ENCODE measurements at regions not wholly inside any gene's neighbourhood (a gene's known extent, or its start where the extent isn't known, plus 50 kb on each side); places are given as distances from the start of the nearest gene placed in this dataset.

- no peak overlapping the region for H3K27ac Mint-ChIP-seq (ENCODE audit: unreplicated experiment)
- H3K27me3 Mint-ChIP-seq (ENCODE audit: low read depth): no peaks in the 10 kb centered on the region
- no peak overlapping the region for H3K4me3 Mint-ChIP-seq (ENCODE audit: unreplicated experiment)
- no peak for TF ChIP-seq CTCF (IDR thresholded peaks at IDR 0.05)
- no peaks in the 10 kb centered on the region for H3K9me3 Mint-ChIP-seq (ENCODE audit: low read depth)
- DNase-seq (ENCODE audit: low spot score): no peak
- H3K4me1 Mint-ChIP-seq (ENCODE audit: low read depth): no peaks in the 10 kb centered on the region
- no peaks in the 10 kb centered on the region for H3K36me3 Mint-ChIP-seq (ENCODE audit: low read depth)
These were observed 117.0 kb downstream of the ZC3H11B start for GRCh38 chr1:219495737-219496408.

- peaks cover 7% of the 10 kb centered on the region for H3K4me1 Mint-ChIP-seq (ENCODE audit: low read depth)
- no peaks in the 10 kb centered on the region for H3K27me3 Mint-ChIP-seq (ENCODE audit: low read depth)
- H3K27ac Mint-ChIP-seq (ENCODE audit: unreplicated experiment): no peak overlapping the region
- no peak for TF ChIP-seq CTCF (IDR thresholded peaks at IDR 0.05)
- no peaks in the 10 kb centered on the region for H3K9me3 Mint-ChIP-seq (ENCODE audit: low read depth)
- H3K36me3 Mint-ChIP-seq (ENCODE audit: low read depth): no peaks in the 10 kb centered on the region
- no peak overlapping the region for H3K4me3 Mint-ChIP-seq (ENCODE audit: unreplicated experiment)
- DNase-seq (ENCODE audit: low spot score): no peak
These were observed 120.2 kb downstream of the ZC3H11B start for GRCh38 chr1:219492717-219493116.

- no peaks in the 10 kb centered on the region for H3K27me3 Mint-ChIP-seq (ENCODE audit: low read depth)
- peaks cover 7% of the 10 kb centered on the region for H3K4me1 Mint-ChIP-seq (ENCODE audit: low read depth)
- no peak for DNase-seq (ENCODE audit: low spot score)
- H3K9me3 Mint-ChIP-seq (ENCODE audit: low read depth): no peaks in the 10 kb centered on the region
- no peak overlapping the region for H3K27ac Mint-ChIP-seq (ENCODE audit: unreplicated experiment)
- TF ChIP-seq CTCF (IDR thresholded peaks at IDR 0.05): no peak
- no peaks in the 10 kb centered on the region for H3K36me3 Mint-ChIP-seq (ENCODE audit: low read depth)
- H3K4me3 Mint-ChIP-seq (ENCODE audit: unreplicated experiment): no peak overlapping the region
These were observed 122.3 kb downstream of the ZC3H11B start for GRCh38 chr1:219490566-219490965.

GRCh38 chr1:219489636-219490035, 123.3 kb downstream of the ZC3H11B start:
- no peak for DNase-seq (ENCODE audit: low spot score)
- peaks cover 7% of the 10 kb centered on the region for H3K4me1 Mint-ChIP-seq (ENCODE audit: low read depth)
- H3K36me3 Mint-ChIP-seq (ENCODE audit: low read depth): no peaks in the 10 kb centered on the region
- TF ChIP-seq CTCF (IDR thresholded peaks at IDR 0.05): no peak
- H3K27ac Mint-ChIP-seq (ENCODE audit: unreplicated experiment): no peak overlapping the region
- H3K9me3 Mint-ChIP-seq (ENCODE audit: low read depth): no peaks in the 10 kb centered on the region
- no peak overlapping the region for H3K4me3 Mint-ChIP-seq (ENCODE audit: unreplicated experiment)
- H3K27me3 Mint-ChIP-seq (ENCODE audit: low read depth): no peaks in the 10 kb centered on the region

- no peak overlapping the region for H3K27ac Mint-ChIP-seq (ENCODE audit: unreplicated experiment)
- no peaks in the 10 kb centered on the region for H3K9me3 Mint-ChIP-seq (ENCODE audit: low read depth)
- no peak overlapping the region for H3K4me3 Mint-ChIP-seq (ENCODE audit: unreplicated experiment)
- H3K27me3 Mint-ChIP-seq (ENCODE audit: low read depth): no peaks in the 10 kb centered on the region
- no peak for TF ChIP-seq CTCF (IDR thresholded peaks at IDR 0.05)
- H3K36me3 Mint-ChIP-seq (ENCODE audit: low read depth): no peaks in the 10 kb centered on the region
- peaks cover 7% of the 10 kb centered on the region for H3K4me1 Mint-ChIP-seq (ENCODE audit: low read depth)
- DNase-seq (ENCODE audit: low spot score): no peak
These were observed 124.6 kb downstream of the ZC3H11B start for GRCh38 chr1:219488275-219488674.
